ENCODE measurements at regions not wholly inside any gene's neighbourhood (a gene's known extent, or its start where the extent isn't known, plus 50 kb on each side); places are given as distances from the start of the nearest gene placed in this dataset.

DNA sequence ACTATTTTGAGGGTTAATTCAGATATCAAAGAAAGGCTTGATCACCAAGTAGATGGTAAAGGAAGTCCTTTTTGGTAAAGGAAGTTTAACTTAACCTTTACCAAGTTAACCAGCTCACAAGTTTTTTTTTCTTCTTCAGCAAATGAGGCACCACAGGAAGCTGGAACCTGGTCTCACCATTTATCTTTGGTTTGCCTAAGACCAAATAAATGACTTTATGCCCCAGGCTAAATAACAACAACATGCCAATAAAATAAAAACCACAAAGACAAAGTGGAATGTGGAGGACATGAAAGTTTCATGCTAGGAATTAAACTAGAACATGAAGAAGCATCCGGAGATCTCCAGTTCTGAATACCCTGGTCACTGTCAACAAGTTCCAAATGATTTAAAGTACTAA is 116.8 kb upstream of the PRICKLE1 start:
- Histone ChIP-seq H4K20me1 (ENCODE audit: control insufficient read depth, insufficient read depth) (no peaks in the 10 kb centered on the region), H2AFZ (ENCODE audit: control insufficient read depth, low read depth, low read length) (no peak overlapping the region), H3K9me3 (replicated peaks; ENCODE audit: control insufficient read depth, insufficient read depth, low read length) (no peaks in the 10 kb centered on the region), H3K36me3 (ENCODE audit: control insufficient read depth in 2 of 2, insufficient read depth in 2 of 2, low read length in 1 of 2) (no peaks in the 10 kb centered on the region), H3K79me2 (ENCODE audit: control insufficient read depth, insufficient read depth, low read length) (no peaks in the 10 kb centered on the region), H3K27ac (ENCODE audit: control insufficient read depth, insufficient read depth) (no peak overlapping the region), H3K4me3 (no peak overlapping the region), H3K27me3 (replicated peaks in 1 of 2; ENCODE audit: control insufficient read depth in 2 of 2, insufficient read depth in 2 of 2, low read length in 1 of 2) (0 out of 4 replicates have a peak, but pooled peaks cover 0 to 2% of the 10 kb centered on the region in 2 experiments), H3K9ac (ENCODE audit: control insufficient read depth, insufficient read depth, low read length) (no peak overlapping the region), H3K4me2 (ENCODE audit: control insufficient read depth, insufficient read depth) (no peak overlapping the region), H3K4me1 (ENCODE audit: control insufficient read depth, insufficient read depth, low read length) (no peaks in the 10 kb centered on the region)
- intact Hi-C loops (cut with micrococcal nuclease; ENCODE audit: unreplicated experiment) (no loop called here), in situ Hi-C loops (cut with MboI) (loop anchor here (25.0 kb wide), 1 partner anchor 94 kb away; no protein-coding TSS in a partner anchor)
- BruUV-seq (replicated peaks): no TSS peak
- RAD21 ChIA-PET (ENCODE audit: unreplicated experiment): no interaction called here
- WGBS (ENCODE audit: insufficient coverage, insufficient replicate concordance, low lambda C conversion rate, missing lambda C conversion rate): 0% methylated on average over 1 of the region's 1 CpG
- no peak for ATAC-seq
- SMC1A ChIA-PET (ENCODE audit: uncharacterized antibody, unreplicated experiment): interaction anchor here (0.6 kb wide), 1 partner anchor 511 kb away, joined by 3 read pairs; no protein-coding TSS in a partner anchor
- CTCF ChIA-PET: interaction anchor here (1.4 kb wide), 1 partner anchor 10 kb away, joined by 3 read pairs; no protein-coding TSS in a partner anchor
- POLR2A ChIA-PET: no interaction called here
- DNase-seq (ENCODE audit: low read depth, low spot score): no peak
- no peak for FAIRE-seq
- TF ChIP-seq, protein P1, sequence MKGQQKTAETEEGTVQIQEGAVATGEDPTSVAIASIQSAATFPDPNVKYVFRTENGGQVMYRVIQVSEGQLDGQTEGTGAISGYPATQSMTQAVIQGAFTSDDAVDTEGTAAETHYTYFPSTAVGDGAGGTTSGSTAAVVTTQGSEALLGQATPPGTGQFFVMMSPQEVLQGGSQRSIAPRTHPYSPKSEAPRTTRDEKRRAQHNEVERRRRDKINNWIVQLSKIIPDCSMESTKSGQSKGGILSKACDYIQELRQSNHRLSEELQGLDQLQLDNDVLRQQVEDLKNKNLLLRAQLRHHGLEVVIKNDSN (IDR thresholded peaks at IDR 0.05; ENCODE audit: borderline replicate concordance, extremely low read length, insufficient read depth, low read depth, low read length): no peak
- TF ChIP-seq RELA (IDR thresholded peaks at IDR 0.05; ENCODE audit: borderline replicate concordance, partially characterized antibody): no peak
- TF ChIP-seq, protein P2, sequence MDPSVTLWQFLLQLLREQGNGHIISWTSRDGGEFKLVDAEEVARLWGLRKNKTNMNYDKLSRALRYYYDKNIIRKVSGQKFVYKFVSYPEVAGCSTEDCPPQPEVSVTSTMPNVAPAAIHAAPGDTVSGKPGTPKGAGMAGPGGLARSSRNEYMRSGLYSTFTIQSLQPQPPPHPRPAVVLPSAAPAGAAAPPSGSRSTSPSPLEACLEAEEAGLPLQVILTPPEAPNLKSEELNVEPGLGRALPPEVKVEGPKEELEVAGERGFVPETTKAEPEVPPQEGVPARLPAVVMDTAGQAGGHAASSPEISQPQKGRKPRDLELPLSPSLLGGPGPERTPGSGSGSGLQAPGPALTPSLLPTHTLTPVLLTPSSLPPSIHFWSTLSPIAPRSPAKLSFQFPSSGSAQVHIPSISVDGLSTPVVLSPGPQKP (IDR thresholded peaks at IDR 0.05; ENCODE audit: low read depth, low read length): no peak
- TF ChIP-seq HDAC6 (IDR thresholded peaks at IDR 0.05; ENCODE audit: unreplicated experiment): no peak
- no peak for TF ChIP-seq STAT1 (conservative IDR thresholded peaks at IDR 0.05)
- TF ChIP-seq MXI1 (IDR thresholded peaks at IDR 0.05; ENCODE audit: low read depth, low read length): no peak

All from GM12878 (cell line).